Effector memory CD8-positive, alpha-beta T cell (primary cell): ENCODE measurements at regions not wholly inside any gene's neighbourhood (a gene's known extent, or its start where the extent isn't known, plus 50 kb on each side); places are given as distances from the start of the nearest gene placed in this dataset.

ENCODE experiments used
- ATAC-seq: fragments of 150-1000 bp; cut with Tn5 transposase; replicated peaks from 2 replicates; pipeline ENCODE4 v1.10.0; 2021; ENCODE audit warnings: mild to moderate bottlenecking, moderate library complexity
- DNase-seq, 3 experiments: peaks; one replicate each; pipeline ENCODE4 v3.0.0; 2021
- H3K27ac Mint-ChIP-seq, 2 donors: one replicate each; pipeline ENCODE4 v1.8.0; 2022; ENCODE audit warnings: mild to moderate bottlenecking in 2 of 2, mixed read lengths in 2 of 2, moderate library complexity in 2 of 2
- H3K27me3 Mint-ChIP-seq, 2 donors: one replicate each; pipeline ENCODE4 v1.8.0; 2022; ENCODE audit warnings: mixed read lengths in 2 of 2
- H3K36me3 Mint-ChIP-seq: one replicate; pipeline ENCODE4 v1.8.0; 2022; ENCODE audit warnings: mild to moderate bottlenecking, moderate library complexity, mixed read lengths; ENCODE audit not compliant: insufficient read depth
- H3K4me1 Mint-ChIP-seq, 2 donors: one replicate each; pipeline ENCODE4 v1.8.0; 2022; ENCODE audit warnings: low read depth in 2 of 2, mixed read lengths in 2 of 2
- H3K4me3 Mint-ChIP-seq, 2 donors: one replicate each; pipeline ENCODE4 v1.8.0; 2022; ENCODE audit warnings: mild to moderate bottlenecking in 2 of 2, mixed read lengths in 2 of 2, moderate library complexity in 2 of 2
- H3K9me3 Mint-ChIP-seq, 2 donors: one replicate each; pipeline ENCODE4 v1.8.0; 2022; ENCODE audit warnings: mixed read lengths in 2 of 2

- H3K27ac Mint-ChIP-seq: no peak overlapping the region
- no peaks in the 10 kb centered on the region for H3K4me1 Mint-ChIP-seq
- no peaks in the 10 kb centered on the region for H3K36me3 Mint-ChIP-seq
- DNase-seq: no peak
- no peaks in the 10 kb centered on the region for H3K9me3 Mint-ChIP-seq
- no peak for ATAC-seq
- no peak overlapping the region for H3K4me3 Mint-ChIP-seq
- no peaks in the 10 kb centered on the region for H3K27me3 Mint-ChIP-seq
Measured at GRCh38 chr2:56475191-56475590, 291.4 kb downstream of the CCDC85A start.

- Mint-ChIP-seq H3K4me1 (no peaks in the 10 kb centered on the region), H3K9me3 (no peaks in the 10 kb centered on the region), H3K27me3 (no peaks in the 10 kb centered on the region), H3K4me3 (no peak overlapping the region), H3K27ac (no peak overlapping the region), H3K36me3 (no peaks in the 10 kb centered on the region)
- no peak for ATAC-seq
- no peak for DNase-seq
Measured at GRCh38 chr2:56476509-56477071, 292.8 kb downstream of the CCDC85A start.

- peaks cover 0 to 1% of the 10 kb centered on the region in 2 donors for H3K9me3 Mint-ChIP-seq
Measured at GRCh38 chr2:56478027-56478426, 294.2 kb downstream of the CCDC85A start.

GRCh38 chr2:56483081-56483480 is 299.3 kb downstream of the CCDC85A start:
- Mint-ChIP-seq H3K36me3 (no peaks in the 10 kb centered on the region), H3K9me3 (peaks cover 5 to 12% of the 10 kb centered on the region in 2 donors), H3K27ac (no peak overlapping the region), H3K4me3 (no peak overlapping the region), H3K4me1 (no peaks in the 10 kb centered on the region), H3K27me3 (no peaks in the 10 kb centered on the region)
- DNase-seq (no peak), ATAC-seq (no peak)

More at GRCh38 chr2:56478027-56478426, 294.2 kb downstream of the CCDC85A start:
- Mint-ChIP-seq H3K36me3 (no peaks in the 10 kb centered on the region), H3K4me3 (no peak overlapping the region), H3K27me3 (no peaks in the 10 kb centered on the region), H3K27ac (no peak overlapping the region), H3K4me1 (no peaks in the 10 kb centered on the region)
- DNase-seq (no peak), ATAC-seq (no peak)

- H3K9me3 Mint-ChIP-seq: peaks cover 5 to 12% of the 10 kb centered on the region in 2 donors
- ATAC-seq (no peak), DNase-seq (no peak)
- H3K36me3 Mint-ChIP-seq: no peaks in the 10 kb centered on the region
- H3K27ac Mint-ChIP-seq: no peak overlapping the region
- H3K27me3 Mint-ChIP-seq: no peaks in the 10 kb centered on the region
- H3K4me3 Mint-ChIP-seq: no peak overlapping the region
- no peaks in the 10 kb centered on the region for H3K4me1 Mint-ChIP-seq
Measured at GRCh38 chr2:56484906-56485305, 301.1 kb downstream of the CCDC85A start.

- no peak for ATAC-seq
- H3K4me3 Mint-ChIP-seq: no peak overlapping the region
Measured at GRCh38 chr2:56500317-56500716, 316.5 kb downstream of the CCDC85A start.

GRCh38 chr2:56502616-56503015 is 318.8 kb downstream of the CCDC85A start:
- no peak overlapping the region for H3K27ac Mint-ChIP-seq
- ATAC-seq: no peak
- no peak overlapping the region for H3K4me3 Mint-ChIP-seq

More at GRCh38 chr2:56500317-56500716, 316.5 kb downstream of the CCDC85A start:
- no peak overlapping the region for H3K27ac Mint-ChIP-seq
- no peaks in the 10 kb centered on the region for H3K4me1 Mint-ChIP-seq
- no peaks in the 10 kb centered on the region for H3K27me3 Mint-ChIP-seq
- no peak for DNase-seq
- H3K36me3 Mint-ChIP-seq: no peaks in the 10 kb centered on the region
- peaks cover 5 to 13% of the 10 kb centered on the region in 2 donors for H3K9me3 Mint-ChIP-seq

GRCh38 chr2:56505885-56506284 is 322.1 kb downstream of the CCDC85A start:
- no peak for ATAC-seq
- Mint-ChIP-seq H3K27me3 (no peaks in the 10 kb centered on the region), H3K27ac (no peak overlapping the region), H3K4me1 (no peaks in the 10 kb centered on the region), H3K36me3 (no peaks in the 10 kb centered on the region), H3K9me3 (peaks cover 0 to 2% of the 10 kb centered on the region in 2 donors), H3K4me3 (no peak overlapping the region)
- no peak for DNase-seq

More at GRCh38 chr2:56502616-56503015, 318.8 kb downstream of the CCDC85A start:
- H3K4me1 Mint-ChIP-seq: no peaks in the 10 kb centered on the region
- no peaks in the 10 kb centered on the region for H3K36me3 Mint-ChIP-seq
- DNase-seq: no peak
- peaks cover 3 to 7% of the 10 kb centered on the region in 2 donors for H3K9me3 Mint-ChIP-seq
- H3K27me3 Mint-ChIP-seq: no peaks in the 10 kb centered on the region

- Mint-ChIP-seq H3K4me1 (no peaks in the 10 kb centered on the region), H3K27me3 (no peaks in the 10 kb centered on the region), H3K27ac (no peak overlapping the region), H3K36me3 (no peaks in the 10 kb centered on the region), H3K4me3 (no peak overlapping the region), H3K9me3 (peaks cover 2 to 5% of the 10 kb centered on the region in 2 donors)
- no peak for ATAC-seq
- DNase-seq: no peak
Measured at GRCh38 chr2:56508662-56509061, 324.9 kb downstream of the CCDC85A start.

GRCh38 chr2:56510610-56511009 is 326.8 kb downstream of the CCDC85A start:
- H3K27ac Mint-ChIP-seq: no peak overlapping the region
- no peaks in the 10 kb centered on the region for H3K36me3 Mint-ChIP-seq
- peaks cover 2 to 5% of the 10 kb centered on the region in 2 donors for H3K9me3 Mint-ChIP-seq
- H3K4me3 Mint-ChIP-seq: no peak overlapping the region
- DNase-seq: no peak
- H3K4me1 Mint-ChIP-seq: no peaks in the 10 kb centered on the region
- no peak for ATAC-seq
- H3K27me3 Mint-ChIP-seq: no peaks in the 10 kb centered on the region

- Mint-ChIP-seq H3K9me3 (peaks cover 0 to 5% of the 10 kb centered on the region in 2 donors), H3K4me1 (no peaks in the 10 kb centered on the region), H3K36me3 (no peaks in the 10 kb centered on the region), H3K27me3 (no peaks in the 10 kb centered on the region), H3K27ac (no peak overlapping the region), H3K4me3 (no peak overlapping the region)
- no peak for DNase-seq
- ATAC-seq: no peak
Measured at GRCh38 chr2:56515399-56515798, 331.6 kb downstream of the CCDC85A start.

- Mint-ChIP-seq H3K9me3 (peaks cover 0 to 15% of the 10 kb centered on the region in 2 donors), H3K36me3 (no peaks in the 10 kb centered on the region), H3K4me3 (no peak overlapping the region), H3K4me1 (no peaks in the 10 kb centered on the region), H3K27ac (no peak overlapping the region), H3K27me3 (no peaks in the 10 kb centered on the region)
- ATAC-seq (no peak), DNase-seq (no peak)
Measured at GRCh38 chr2:56519806-56520205, 336.0 kb downstream of the CCDC85A start.

- H3K4me3 Mint-ChIP-seq: no peak overlapping the region
- no peak for ATAC-seq
Measured at GRCh38 chr2:56522605-56523089, 338.9 kb downstream of the CCDC85A start.

GRCh38 chr2:56523816-56524215 is 340.0 kb downstream of the CCDC85A start:
- Mint-ChIP-seq H3K27ac (no peak overlapping the region), H3K9me3 (peaks cover 8 to 26% of the 10 kb centered on the region in 2 donors), H3K27me3 (no peaks in the 10 kb centered on the region), H3K4me1 (no peaks in the 10 kb centered on the region), H3K36me3 (no peaks in the 10 kb centered on the region), H3K4me3 (no peak overlapping the region)
- ATAC-seq (no peak), DNase-seq (no peak)

More at GRCh38 chr2:56522605-56523089, 338.9 kb downstream of the CCDC85A start:
- Mint-ChIP-seq H3K4me1 (no peaks in the 10 kb centered on the region), H3K27ac (no peak overlapping the region), H3K36me3 (no peaks in the 10 kb centered on the region), H3K9me3 (peaks cover 7 to 26% of the 10 kb centered on the region in 2 donors), H3K27me3 (no peaks in the 10 kb centered on the region)
- no peak for DNase-seq
